GM12872 (cell line): ENCODE measurements at regions not wholly inside any gene's neighbourhood (a gene's known extent, or its start where the extent isn't known, plus 50 kb on each side); places are given as distances from the start of the nearest gene placed in this dataset.

Source experiments
- CTCF ChIP-seq: IDR thresholded peaks from 3 replicates; pipeline ENCODE4 v1.5.1; 2011; ENCODE audit warnings: low read depth, mild to moderate bottlenecking, low read length, moderate library complexity; ENCODE audit not compliant: insufficient read depth

- no peak for TF ChIP-seq CTCF
These were observed 188.6 kb downstream of the SHQ1 start for GRCh38 chr3:72659596-72659995.

GRCh38 chr3:72659188-72659587 lies 189.1 kb downstream of the SHQ1 start:
- TF ChIP-seq CTCF, result no peak

- TF ChIP-seq CTCF, result no peak
These were observed 189.7 kb downstream of the SHQ1 start for GRCh38 chr3:72658466-72659100.

GRCh38 chr3:72657666-72658065 lies 190.6 kb downstream of the SHQ1 start:
- TF ChIP-seq CTCF, result no peak

GRCh38 chr3:72655723-72656122 lies 192.5 kb downstream of the SHQ1 start:
- peak; percentile 47; the same call in 2 of the 3 replicates for TF ChIP-seq CTCF

- no peak for TF ChIP-seq CTCF
These were observed 193.1 kb downstream of the SHQ1 start for GRCh38 chr3:72655131-72655551.

GRCh38 chr3:72652395-72652794 lies 195.8 kb downstream of the SHQ1 start:
- TF ChIP-seq CTCF, result no peak
